ENCODE measurements at regions not wholly inside any gene's neighbourhood (a gene's known extent, or its start where the extent isn't known, plus 50 kb on each side); places are given as distances from the start of the nearest gene placed in this dataset.

GRCh38 chr16:5571446-5571845 lies 473.9 kb upstream of the EEF2KMT start:
- H3K4me1 ChIP-seq (ENCODE audit: insufficient read depth, low read length) = 0 out of 2 replicates have a peak, but pooled peaks cover 3% of the 10 kb centered on the region
- H3K9ac ChIP-seq (ENCODE audit: low read depth, low read length) = no peak overlapping the region
- no peaks in the 10 kb centered on the region for H3K9me3 ChIP-seq (ENCODE audit: control insufficient read depth, insufficient read depth, low read length)
- no peaks in the 10 kb centered on the region for H3K36me3 ChIP-seq (ENCODE audit: insufficient read depth, low read length)

- Histone ChIP-seq H3K36me3 (ENCODE audit: insufficient read depth, low read length) (no peaks in the 10 kb centered on the region), H3K9ac (ENCODE audit: low read depth, low read length) (no peak overlapping the region), H3K9me3 (ENCODE audit: control insufficient read depth, insufficient read depth, low read length) (no peaks in the 10 kb centered on the region), H3K4me1 (ENCODE audit: insufficient read depth, low read length) (no peaks in the 10 kb centered on the region)
Measured at GRCh38 chr16:5561800-5562199, 464.2 kb upstream of the EEF2KMT start.

- H3K9me3 ChIP-seq (ENCODE audit: control insufficient read depth, insufficient read depth, low read length) = no peaks in the 10 kb centered on the region
Measured at GRCh38 chr16:5560084-5560483, 462.5 kb upstream of the EEF2KMT start.

GRCh38 chr16:5557966-5558365 lies 460.4 kb upstream of the EEF2KMT start:
- Histone ChIP-seq H3K9ac (ENCODE audit: low read depth, low read length) (no peak overlapping the region), H3K36me3 (ENCODE audit: insufficient read depth, low read length) (no peaks in the 10 kb centered on the region), H3K9me3 (ENCODE audit: control insufficient read depth, insufficient read depth, low read length) (no peaks in the 10 kb centered on the region), H3K4me1 (ENCODE audit: insufficient read depth, low read length) (no peaks in the 10 kb centered on the region)

More at GRCh38 chr16:5560084-5560483, 462.5 kb upstream of the EEF2KMT start:
- H3K4me1 ChIP-seq (ENCODE audit: insufficient read depth, low read length) = no peaks in the 10 kb centered on the region
- no peak overlapping the region for H3K9ac ChIP-seq (ENCODE audit: low read depth, low read length)
- H3K36me3 ChIP-seq (ENCODE audit: insufficient read depth, low read length) = no peaks in the 10 kb centered on the region

- no peak overlapping the region for H3K9ac ChIP-seq (ENCODE audit: low read depth, low read length)
- no peaks in the 10 kb centered on the region for H3K4me1 ChIP-seq (ENCODE audit: insufficient read depth, low read length)
- H3K9me3 ChIP-seq (ENCODE audit: control insufficient read depth, insufficient read depth, low read length) = no peaks in the 10 kb centered on the region
- H3K36me3 ChIP-seq (ENCODE audit: insufficient read depth, low read length) = no peaks in the 10 kb centered on the region
Measured at GRCh38 chr16:5557448-5557847, 459.9 kb upstream of the EEF2KMT start.

- H3K36me3 ChIP-seq (ENCODE audit: insufficient read depth, low read length) = no peaks in the 10 kb centered on the region
- H3K4me1 ChIP-seq (ENCODE audit: insufficient read depth, low read length) = no peaks in the 10 kb centered on the region
- no peak overlapping the region; the same call in 1 of the 2 replicates for H3K9ac ChIP-seq (ENCODE audit: low read depth, low read length)
- no peaks in the 10 kb centered on the region for H3K9me3 ChIP-seq (ENCODE audit: control insufficient read depth, insufficient read depth, low read length)
Measured at GRCh38 chr16:5556158-5556810, 458.7 kb upstream of the EEF2KMT start.

- no peak overlapping the region for H3K9ac ChIP-seq (ENCODE audit: low read depth, low read length)
- H3K4me1 ChIP-seq (ENCODE audit: insufficient read depth, low read length) = no peaks in the 10 kb centered on the region
Measured at GRCh38 chr16:5551909-5552308, 454.3 kb upstream of the EEF2KMT start.

GRCh38 chr16:5549802-5550201 lies 452.2 kb upstream of the EEF2KMT start:
- H3K9me3 ChIP-seq (ENCODE audit: control insufficient read depth, insufficient read depth, low read length) = no peaks in the 10 kb centered on the region
- no peak overlapping the region for H3K9ac ChIP-seq (ENCODE audit: low read depth, low read length)
- no peaks in the 10 kb centered on the region for H3K36me3 ChIP-seq (ENCODE audit: insufficient read depth, low read length)
- no peaks in the 10 kb centered on the region for H3K4me1 ChIP-seq (ENCODE audit: insufficient read depth, low read length)

More at GRCh38 chr16:5551909-5552308, 454.3 kb upstream of the EEF2KMT start:
- Histone ChIP-seq H3K9me3 (ENCODE audit: control insufficient read depth, insufficient read depth, low read length) (no peaks in the 10 kb centered on the region), H3K36me3 (ENCODE audit: insufficient read depth, low read length) (no peaks in the 10 kb centered on the region)

GRCh38 chr16:5541356-5541755 lies 443.8 kb upstream of the EEF2KMT start:
- no peaks in the 10 kb centered on the region for H3K9me3 ChIP-seq (ENCODE audit: control insufficient read depth, insufficient read depth, low read length)
- no peak overlapping the region for H3K9ac ChIP-seq (ENCODE audit: low read depth, low read length)
- no peaks in the 10 kb centered on the region for H3K36me3 ChIP-seq (ENCODE audit: insufficient read depth, low read length)
- H3K4me1 ChIP-seq (ENCODE audit: insufficient read depth, low read length) = no peaks in the 10 kb centered on the region

GRCh38 chr16:5537347-5537746 lies 439.8 kb upstream of the EEF2KMT start:
- Histone ChIP-seq H3K9me3 (ENCODE audit: control insufficient read depth, insufficient read depth, low read length) (no peaks in the 10 kb centered on the region), H3K9ac (ENCODE audit: low read depth, low read length) (no peak overlapping the region), H3K36me3 (ENCODE audit: insufficient read depth, low read length) (no peaks in the 10 kb centered on the region), H3K4me1 (ENCODE audit: insufficient read depth, low read length) (no peaks in the 10 kb centered on the region)

- no peaks in the 10 kb centered on the region for H3K4me1 ChIP-seq (ENCODE audit: insufficient read depth, low read length)
- no peak overlapping the region for H3K9ac ChIP-seq (ENCODE audit: low read depth, low read length)
- H3K36me3 ChIP-seq (ENCODE audit: insufficient read depth, low read length) = no peaks in the 10 kb centered on the region; the same call in 1 of the 2 replicates
- no peaks in the 10 kb centered on the region for H3K9me3 ChIP-seq (ENCODE audit: control insufficient read depth, insufficient read depth, low read length)
Measured at GRCh38 chr16:5533321-5533888, 435.8 kb upstream of the EEF2KMT start.

- Histone ChIP-seq H3K4me1 (ENCODE audit: insufficient read depth, low read length) (peaks cover 3% of the 10 kb centered on the region; the same call in 1 of the 2 replicates), H3K9ac (ENCODE audit: low read depth, low read length) (no peak overlapping the region), H3K9me3 (ENCODE audit: control insufficient read depth, insufficient read depth, low read length) (no peaks in the 10 kb centered on the region), H3K36me3 (ENCODE audit: insufficient read depth, low read length) (no peaks in the 10 kb centered on the region; the same call in 1 of the 2 replicates)
Measured at GRCh38 chr16:5527817-5528216, 430.2 kb upstream of the EEF2KMT start.

- Histone ChIP-seq H3K9ac (ENCODE audit: low read depth, low read length) (no peak overlapping the region), H3K36me3 (ENCODE audit: insufficient read depth, low read length) (no peaks in the 10 kb centered on the region; the same call in 1 of the 2 replicates), H3K9me3 (ENCODE audit: control insufficient read depth, insufficient read depth, low read length) (no peaks in the 10 kb centered on the region), H3K4me1 (ENCODE audit: insufficient read depth, low read length) (peaks cover 3% of the 10 kb centered on the region; the same call in 1 of the 2 replicates)
Measured at GRCh38 chr16:5526826-5527225, 429.2 kb upstream of the EEF2KMT start.

- peaks cover 3% of the 10 kb centered on the region; the same call in 1 of the 2 replicates for H3K4me1 ChIP-seq (ENCODE audit: insufficient read depth, low read length)
- no peaks in the 10 kb centered on the region; the same call in 1 of the 2 replicates for H3K36me3 ChIP-seq (ENCODE audit: insufficient read depth, low read length)
- H3K9me3 ChIP-seq (ENCODE audit: control insufficient read depth, insufficient read depth, low read length) = no peaks in the 10 kb centered on the region
- H3K9ac ChIP-seq (ENCODE audit: low read depth, low read length) = no peak overlapping the region
Measured at GRCh38 chr16:5523829-5524228, 426.2 kb upstream of the EEF2KMT start.

GRCh38 chr16:5516115-5516514 lies 418.5 kb upstream of the EEF2KMT start:
- Histone ChIP-seq H3K4me1 (ENCODE audit: insufficient read depth, low read length) (peaks cover 3% of the 10 kb centered on the region; the same call in 1 of the 2 replicates), H3K9ac (ENCODE audit: low read depth, low read length) (no peak overlapping the region), H3K36me3 (ENCODE audit: insufficient read depth, low read length) (no peaks in the 10 kb centered on the region), H3K9me3 (ENCODE audit: control insufficient read depth, insufficient read depth, low read length) (no peaks in the 10 kb centered on the region)
